IMR-90 (cell line): ENCODE measurements at regions not wholly inside any gene's neighbourhood (a gene's known extent, or its start where the extent isn't known, plus 50 kb on each side); places are given as distances from the start of the nearest gene placed in this dataset.

Experiments
- ATAC-seq: fragments of 200-7000 bp; cut with Tn5 transposase; 2 replicates; pipeline ENCODE4 v1.9.1; 2020; ENCODE audit warnings: low read depth, mild to moderate bottlenecking, moderate library complexity
- BruUV-seq: library from RNA; stranded (reverse); fragments of 400-500 nt; replicated peaks from 2 replicates; lab custom pipeline; 2021; lab: Mats Ljungman, UMichigan
- CTCF ChIA-PET: fragments of 300-600 bp; formaldehyde crosslinking; extraction: SDS; loops from one replicate; lab custom pipeline; 2021; ENCODE audit warnings: antibody characterized with exemption; lab: Yijun Ruan, JAX
- POLR2A ChIA-PET: fragments of 300-600 bp; sonication (Branson Sonifier 250); formaldehyde crosslinking; loops from one replicate; lab custom pipeline; 2022; ENCODE audit warnings: antibody characterized with exemption; ENCODE audit not compliant: unreplicated experiment; lab: Charles Lee
- DNase-seq: peaks from one replicate; pipeline ENCODE4 v3.0.0; 2013
- H2AFZ ChIP-seq: replicated peaks from 2 replicates; pipeline ENCODE3; 2013; ENCODE audit warnings: low read length, mild to moderate bottlenecking; ENCODE audit not compliant: poor library complexity
- H2AK5ac ChIP-seq: 2 replicates; pipeline ENCODE4 v1.6.1; 2013; ENCODE audit warnings: low read depth, low read length, inconsistent platforms
- H2AK9ac ChIP-seq: replicated peaks from 2 replicates; pipeline ENCODE3; 2013; ENCODE audit warnings: mild to moderate bottlenecking, low read depth, low read length, moderate library complexity; ENCODE audit not compliant: poor library complexity
- H2BK120ac ChIP-seq: 2 replicates; pipeline ENCODE4 v1.6.1; 2013; ENCODE audit warnings: low read depth, low read length, inconsistent platforms
- H2BK15ac ChIP-seq: 3 replicates; pipeline ENCODE4 v1.6.1; 2013; ENCODE audit warnings: low read depth, low read length, inconsistent platforms
- H2BK20ac ChIP-seq: 2 replicates; pipeline ENCODE4 v1.6.1; 2013; ENCODE audit warnings: low read depth, mild to moderate bottlenecking, inconsistent platforms, low read length, moderate library complexity
- H2BK5ac ChIP-seq: 2 replicates; pipeline ENCODE4 v1.6.1; 2013; ENCODE audit warnings: mild to moderate bottlenecking, low read depth, low read length, inconsistent platforms; ENCODE audit not compliant: poor library complexity, severe bottlenecking
- H3K14ac ChIP-seq: replicated peaks from 2 replicates; pipeline ENCODE4 v1.6.1; 2013; ENCODE audit warnings: low read depth, low read length, inconsistent platforms
- H3K18ac ChIP-seq: 2 replicates; pipeline ENCODE4 v1.6.1; 2013; ENCODE audit warnings: low read depth, low read length, control low read depth
- H3K23ac ChIP-seq: 2 replicates; pipeline ENCODE4 v1.6.1; 2013; ENCODE audit warnings: low read depth, low read length, inconsistent platforms
- H3K27ac ChIP-seq: 2 replicates; pipeline ENCODE4 v1.5.1; 2013; ENCODE audit warnings: mild to moderate bottlenecking, control low read depth, low read length; ENCODE audit not compliant: insufficient read depth
- H3K27me3 ChIP-seq: 2 replicates; pipeline ENCODE4 v1.6.1; 2013; ENCODE audit warnings: low read length; ENCODE audit not compliant: control insufficient read depth, insufficient read depth
- H3K36me3 ChIP-seq: 2 replicates; pipeline ENCODE4 v1.6.1; 2013; ENCODE audit warnings: low read length, mixed read lengths; ENCODE audit not compliant: control insufficient read depth, insufficient read depth
- H3K4ac ChIP-seq: 2 replicates; pipeline ENCODE4 v1.6.1; 2013; ENCODE audit warnings: low read depth, low read length, inconsistent platforms
- H3K4me1 ChIP-seq: 2 replicates; pipeline ENCODE4 v1.6.1; 2013; ENCODE audit warnings: low read length, mixed read lengths; ENCODE audit not compliant: control insufficient read depth, insufficient read depth
- H3K4me2 ChIP-seq: 2 replicates; pipeline ENCODE4 v1.6.1; 2013; ENCODE audit warnings: low read depth, mild to moderate bottlenecking, control low read depth, low read length, moderate library complexity
- H3K4me3 ChIP-seq: 2 replicates; pipeline ENCODE4 v1.5.1; 2013; ENCODE audit warnings: low read depth, mild to moderate bottlenecking, control low read depth, low read length, moderate library complexity; ENCODE audit not compliant: insufficient read depth
- H3K56ac ChIP-seq: 2 replicates; pipeline ENCODE4 v1.6.1; 2013; ENCODE audit warnings: low read length, inconsistent platforms; ENCODE audit not compliant: insufficient read depth; ENCODE audit errors: extremely low read depth
- H3K79me1 ChIP-seq, 2 experiments: 2 replicates each; pipeline ENCODE4 v1.6.1; 2013; ENCODE audit warnings: low read length in 2 of 2, inconsistent platforms in 1 of 2, low read depth in 1 of 2
- H3K9ac ChIP-seq: 2 replicates; pipeline ENCODE4 v1.6.1; 2013; ENCODE audit warnings: low read depth, low read length, control low read depth
- H3K9me1 ChIP-seq: 2 replicates; pipeline ENCODE4 v1.6.1; 2013; ENCODE audit warnings: low read length, inconsistent platforms; ENCODE audit not compliant: insufficient read depth
- H3K9me3 ChIP-seq: 2 replicates; pipeline ENCODE4 v1.6.1; 2013; ENCODE audit warnings: low read length; ENCODE audit not compliant: control insufficient read depth, insufficient read depth
- H4K20me1 ChIP-seq: 2 replicates; pipeline ENCODE4 v1.6.1; 2013; ENCODE audit warnings: low read length, inconsistent platforms; ENCODE audit not compliant: insufficient read depth
- H4K5ac ChIP-seq: 2 replicates; pipeline ENCODE4 v1.6.1; 2013; ENCODE audit warnings: mild to moderate bottlenecking, low read depth, low read length, control low read depth
- H4K8ac ChIP-seq, 2 experiments: 2 replicates each; pipeline ENCODE4 v1.6.1; 2013; ENCODE audit warnings: low read depth in 2 of 2, low read length in 2 of 2, control low read depth in 1 of 2, inconsistent platforms in 1 of 2
- H4K91ac ChIP-seq: 2 replicates; pipeline ENCODE4 v1.6.1; 2013; ENCODE audit warnings: low read depth, low read length, inconsistent platforms; ENCODE audit not compliant: insufficient read depth
- BHLHE40 ChIP-seq: fragments of 150-350 bp; IDR thresholded peaks from 2 replicates; pipeline ENCODE4 v1.6.1; 2016; ENCODE audit warnings: mild to moderate bottlenecking, low read depth, low read length
- CEBPB ChIP-seq: IDR thresholded peaks from 2 replicates; pipeline ENCODE4 v1.6.1; 2012; ENCODE audit warnings: low read depth, low read length, improper control_type of control experiment
- CHD1 ChIP-seq: IDR thresholded peaks from 2 replicates; pipeline ENCODE4 v1.6.1; 2012; ENCODE audit warnings: low read depth, low read length, improper control_type of control experiment
- FOS ChIP-seq: fragments of 150-350 bp; IDR thresholded peaks from 2 replicates; pipeline ENCODE4 v1.6.1; 2016; ENCODE audit warnings: low read depth, low read length
- MAFK ChIP-seq: IDR thresholded peaks from 2 replicates; pipeline ENCODE4 v1.6.1; 2012; ENCODE audit warnings: low read depth, low read length, improper control_type of control experiment
- MAZ ChIP-seq: IDR thresholded peaks from 2 replicates; pipeline ENCODE4 v1.6.1; 2012; ENCODE audit warnings: low read depth, mild to moderate bottlenecking, low read length, improper control_type of control experiment, moderate library complexity, borderline replicate concordance
- MXI1 ChIP-seq: IDR thresholded peaks from 2 replicates; pipeline ENCODE4 v1.6.1; 2012; ENCODE audit warnings: low read depth, mild to moderate bottlenecking, low read length, moderate library complexity, borderline replicate concordance
- NFE2L2 ChIP-seq: fragments of 150-350 bp; IDR thresholded peaks from 2 replicates; pipeline ENCODE4 v1.6.1; 2016; ENCODE audit warnings: low read depth, mild to moderate bottlenecking, low read length
- POLR2A ChIP-seq: IDR thresholded peaks from 2 replicates; pipeline ENCODE4 v1.6.1; 2012; ENCODE audit warnings: mild to moderate bottlenecking, low read depth, low read length
- RAD21 ChIP-seq: IDR thresholded peaks from 2 replicates; pipeline ENCODE4 v1.6.1; 2012; ENCODE audit warnings: low read length, improper control_type of control experiment
- RCOR1 ChIP-seq: IDR thresholded peaks from 2 replicates; pipeline ENCODE4 v1.6.1; 2012; ENCODE audit warnings: mild to moderate bottlenecking, low read length, improper control_type of control experiment; ENCODE audit not compliant: insufficient replicate concordance
- RFX5 ChIP-seq: IDR thresholded peaks from 2 replicates; pipeline ENCODE4 v1.8.0; 2012; ENCODE audit warnings: low read depth, mild to moderate bottlenecking, low read length, moderate library complexity
- SMC3 ChIP-seq: fragments of 150-350 bp; IDR thresholded peaks from 2 replicates; pipeline ENCODE4 v1.6.1; 2016; ENCODE audit warnings: low read depth, mild to moderate bottlenecking, antibody characterized with exemption, low read length, moderate library complexity
- WGBS, 2 experiments: methylation state at CpG; one replicate each; pipeline versions ENCODE4 v1.1.5 to v1.1.7; 2013; ENCODE audit warnings: missing lambda C conversion rate in 2 of 2; ENCODE audit not compliant: insufficient read length in 1 of 2; ENCODE audit errors: extremely low coverage in 2 of 2; 5-methylcytosine and 5-hydroxymethylcytosine counted together
- dilution Hi-C: fragments of 300-500 bp; cut with HindIII; formaldehyde crosslinking; loops from one replicate; pipeline ENCODE4 v1.14.3; 2018; ENCODE audit warnings: low sequenced_read_pairs; ENCODE audit not compliant: unreplicated experiment
- in situ Hi-C: fragments of 300-500 bp; cut with MboI; formaldehyde crosslinking; loops from 3 replicates; pipeline ENCODE4 v1.14.3; 2019; ENCODE audit warnings: low sequenced_read_pairs, inconsistent platforms, mixed read lengths
- intact Hi-C: fragments of 100-400 bp; cut with micrococcal nuclease; formaldehyde crosslinking; loops from 2 replicates; pipeline ENCODE4 v1.10.0; 2022
- TF ChIP-seq, protein P1 (sequence below): conservative IDR thresholded peaks from 2 replicates; pipeline ENCODE4 v1.5.1; 2012; ENCODE audit warnings: mild to moderate bottlenecking, low read depth, low read length, improper control_type of control experiment
- TF ChIP-seq, protein P2 (sequence below): fragments of 150-350 bp; IDR thresholded peaks from 2 replicates; pipeline ENCODE4 v1.6.1; 2016; ENCODE audit warnings: low read depth, mild to moderate bottlenecking, low read length, moderate library complexity, borderline replicate concordance
- TF ChIP-seq, protein P3 (sequence below): fragments of 150-350 bp; IDR thresholded peaks from 2 replicates; pipeline ENCODE4 v1.6.1; 2017; ENCODE audit warnings: mild to moderate bottlenecking, antibody characterized with exemption, low read length, low read depth

DNA sequence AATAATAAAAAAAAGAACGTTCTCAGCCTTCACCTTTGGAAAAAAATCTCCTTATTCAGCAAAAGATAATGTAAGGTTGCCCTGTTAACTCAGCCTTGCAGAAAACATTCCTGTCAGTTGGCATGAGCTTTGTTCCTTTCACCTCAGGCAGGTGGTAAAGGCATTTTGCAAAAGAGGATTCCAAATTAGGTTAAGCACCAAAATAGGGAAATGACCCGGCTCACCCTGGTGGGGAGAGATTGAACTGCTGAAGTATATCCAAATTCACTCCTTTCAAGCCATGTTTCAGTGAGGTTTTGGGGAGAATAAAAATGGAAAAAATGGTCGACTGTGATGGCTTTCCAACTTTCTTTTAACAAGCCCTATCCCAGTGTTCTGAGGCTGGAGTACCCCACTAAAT, 1988.8 kb upstream of the PIK3C3 start:
- Histone ChIP-seq H3K4me1 (no peaks in the 10 kb centered on the region), H4K8ac (no peak overlapping the region), H4K5ac (no peak overlapping the region), H3K27ac (no peak overlapping the region), H3K4me3 (no peak overlapping the region), H3K56ac (no peak overlapping the region), H2BK120ac (no peak overlapping the region), H3K9me1 (no peaks in the 10 kb centered on the region), H3K36me3 (no peaks in the 10 kb centered on the region), H2BK20ac (no peak overlapping the region), H3K27me3 (no peaks in the 10 kb centered on the region), H2BK15ac (no peak overlapping the region), H3K9me3 (no peaks in the 10 kb centered on the region), H2AFZ (no peak overlapping the region), H2AK9ac (no peak overlapping the region), H3K9ac (no peak overlapping the region), H3K23ac (no peak overlapping the region), H3K4me2 (no peak overlapping the region), H4K20me1 (no peaks in the 10 kb centered on the region), H4K91ac (no peak overlapping the region), H3K14ac (no peak overlapping the region), H3K18ac (no peak overlapping the region), H2BK5ac (no peak overlapping the region), H3K79me1 (no peaks in the 10 kb centered on the region), H2AK5ac (no peak overlapping the region), H3K4ac (no peak overlapping the region)
- TF ChIP-seq RFX5, result no peak
- TF ChIP-seq, protein P1, sequence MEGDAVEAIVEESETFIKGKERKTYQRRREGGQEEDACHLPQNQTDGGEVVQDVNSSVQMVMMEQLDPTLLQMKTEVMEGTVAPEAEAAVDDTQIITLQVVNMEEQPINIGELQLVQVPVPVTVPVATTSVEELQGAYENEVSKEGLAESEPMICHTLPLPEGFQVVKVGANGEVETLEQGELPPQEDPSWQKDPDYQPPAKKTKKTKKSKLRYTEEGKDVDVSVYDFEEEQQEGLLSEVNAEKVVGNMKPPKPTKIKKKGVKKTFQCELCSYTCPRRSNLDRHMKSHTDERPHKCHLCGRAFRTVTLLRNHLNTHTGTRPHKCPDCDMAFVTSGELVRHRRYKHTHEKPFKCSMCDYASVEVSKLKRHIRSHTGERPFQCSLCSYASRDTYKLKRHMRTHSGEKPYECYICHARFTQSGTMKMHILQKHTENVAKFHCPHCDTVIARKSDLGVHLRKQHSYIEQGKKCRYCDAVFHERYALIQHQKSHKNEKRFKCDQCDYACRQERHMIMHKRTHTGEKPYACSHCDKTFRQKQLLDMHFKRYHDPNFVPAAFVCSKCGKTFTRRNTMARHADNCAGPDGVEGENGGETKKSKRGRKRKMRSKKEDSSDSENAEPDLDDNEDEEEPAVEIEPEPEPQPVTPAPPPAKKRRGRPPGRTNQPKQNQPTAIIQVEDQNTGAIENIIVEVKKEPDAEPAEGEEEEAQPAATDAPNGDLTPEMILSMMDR, result no peak
- TF ChIP-seq MXI1, result no peak
- TF ChIP-seq MAFK, result no peak
- no peak for TF ChIP-seq CEBPB
- no peak for TF ChIP-seq FOS
- no peak for TF ChIP-seq BHLHE40
- TF ChIP-seq RAD21, result no peak
- TF ChIP-seq, protein P2, sequence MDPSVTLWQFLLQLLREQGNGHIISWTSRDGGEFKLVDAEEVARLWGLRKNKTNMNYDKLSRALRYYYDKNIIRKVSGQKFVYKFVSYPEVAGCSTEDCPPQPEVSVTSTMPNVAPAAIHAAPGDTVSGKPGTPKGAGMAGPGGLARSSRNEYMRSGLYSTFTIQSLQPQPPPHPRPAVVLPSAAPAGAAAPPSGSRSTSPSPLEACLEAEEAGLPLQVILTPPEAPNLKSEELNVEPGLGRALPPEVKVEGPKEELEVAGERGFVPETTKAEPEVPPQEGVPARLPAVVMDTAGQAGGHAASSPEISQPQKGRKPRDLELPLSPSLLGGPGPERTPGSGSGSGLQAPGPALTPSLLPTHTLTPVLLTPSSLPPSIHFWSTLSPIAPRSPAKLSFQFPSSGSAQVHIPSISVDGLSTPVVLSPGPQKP, result no peak
- TF ChIP-seq NFE2L2, result no peak
- TF ChIP-seq SMC3, result no peak
- TF ChIP-seq CHD1, result no peak
- no peak for TF ChIP-seq MAZ
- TF ChIP-seq, protein P3, sequence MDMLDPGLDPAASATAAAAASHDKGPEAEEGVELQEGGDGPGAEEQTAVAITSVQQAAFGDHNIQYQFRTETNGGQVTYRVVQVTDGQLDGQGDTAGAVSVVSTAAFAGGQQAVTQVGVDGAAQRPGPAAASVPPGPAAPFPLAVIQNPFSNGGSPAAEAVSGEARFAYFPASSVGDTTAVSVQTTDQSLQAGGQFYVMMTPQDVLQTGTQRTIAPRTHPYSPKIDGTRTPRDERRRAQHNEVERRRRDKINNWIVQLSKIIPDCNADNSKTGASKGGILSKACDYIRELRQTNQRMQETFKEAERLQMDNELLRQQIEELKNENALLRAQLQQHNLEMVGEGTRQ, result no peak
- TF ChIP-seq RCOR1, result no peak
- TF ChIP-seq POLR2A, result no peak
- in situ Hi-C loops, result no loop called here
- intact Hi-C loops, result no loop called here
- DNase-seq, result no peak
- POLR2A ChIA-PET, result no interaction called here
- no CpG with 5 or more reads among the region's 3 CpGs for WGBS, 2 experiments
- dilution Hi-C loops, result no loop called here
- BruUV-seq, result no TSS peak
- CTCF ChIA-PET, result no interaction called here
- ATAC-seq, result no peak
